ENCODE measurements at regions not wholly inside any gene's neighbourhood (a gene's known extent, or its start where the extent isn't known, plus 50 kb on each side); places are given as distances from the start of the nearest gene placed in this dataset.

- Histone ChIP-seq H3K27ac (ENCODE audit: poor library complexity, severe bottlenecking) (no peak overlapping the region), H3K4me1 (ENCODE audit: insufficient read depth, poor library complexity, severe bottlenecking) (no peaks in the 10 kb centered on the region), H3K27me3 (ENCODE audit: insufficient read depth, poor library complexity, severe bottlenecking) (no peaks in the 10 kb centered on the region), H3K9me3 (ENCODE audit: severe bottlenecking) (no peaks in the 10 kb centered on the region), H3K4me3 (ENCODE audit: severe bottlenecking) (no peak overlapping the region), H3K36me3 (ENCODE audit: low read depth) (no peaks in the 10 kb centered on the region)
- TF ChIP-seq CTCF (IDR thresholded peaks at IDR 0.05; ENCODE audit: poor library complexity, severe bottlenecking): no peak
- ATAC-seq (ENCODE audit: low read depth) (peak; percentile 55; the same call in 1 of the 3 replicates), DNase-seq (ENCODE audit: low spot score) (no peak)
These were observed 104.4 kb upstream of the PHYHIPL start for GRCh38 chr10:59072038-59072437.

GRCh38 chr10:59073456-59074053 is 102.9 kb upstream of the PHYHIPL start:
- H3K4me1 ChIP-seq (ENCODE audit: insufficient read depth, poor library complexity, severe bottlenecking): no peaks in the 10 kb centered on the region
- no peak overlapping the region for H3K27ac ChIP-seq (ENCODE audit: poor library complexity, severe bottlenecking)
- DNase-seq (ENCODE audit: low spot score) (no peak), ATAC-seq (ENCODE audit: low read depth) (no peak)
- H3K27me3 ChIP-seq (ENCODE audit: insufficient read depth, poor library complexity, severe bottlenecking): no peaks in the 10 kb centered on the region
- no peaks in the 10 kb centered on the region for H3K9me3 ChIP-seq (ENCODE audit: severe bottlenecking)
- TF ChIP-seq CTCF (IDR thresholded peaks at IDR 0.05; ENCODE audit: poor library complexity, severe bottlenecking): no peak
- H3K36me3 ChIP-seq (ENCODE audit: low read depth): no peaks in the 10 kb centered on the region
- H3K4me3 ChIP-seq (ENCODE audit: severe bottlenecking): no peak overlapping the region

- TF ChIP-seq CTCF (IDR thresholded peaks at IDR 0.05; ENCODE audit: poor library complexity, severe bottlenecking): no peak
- H3K4me1 ChIP-seq (ENCODE audit: insufficient read depth, poor library complexity, severe bottlenecking): peaks cover 10% of the 10 kb centered on the region
- H3K36me3 ChIP-seq (ENCODE audit: low read depth): no peaks in the 10 kb centered on the region
- no peaks in the 10 kb centered on the region for H3K27me3 ChIP-seq (ENCODE audit: insufficient read depth, poor library complexity, severe bottlenecking)
- DNase-seq (ENCODE audit: low spot score) (no peak), ATAC-seq (ENCODE audit: low read depth) (no peak)
- H3K9me3 ChIP-seq (ENCODE audit: severe bottlenecking): no peaks in the 10 kb centered on the region
- H3K27ac ChIP-seq (ENCODE audit: poor library complexity, severe bottlenecking): no peak overlapping the region
- no peak overlapping the region for H3K4me3 ChIP-seq (ENCODE audit: severe bottlenecking)
These were observed 100.9 kb upstream of the PHYHIPL start for GRCh38 chr10:59075576-59075975.

- TF ChIP-seq CTCF (IDR thresholded peaks at IDR 0.05; ENCODE audit: poor library complexity, severe bottlenecking): no peak
- no peak overlapping the region for H3K4me3 ChIP-seq (ENCODE audit: severe bottlenecking)
- no peaks in the 10 kb centered on the region for H3K36me3 ChIP-seq (ENCODE audit: low read depth)
- ATAC-seq (ENCODE audit: low read depth): no peak
- H3K4me1 ChIP-seq (ENCODE audit: insufficient read depth, poor library complexity, severe bottlenecking): peaks cover 10% of the 10 kb centered on the region
- no peaks in the 10 kb centered on the region for H3K27me3 ChIP-seq (ENCODE audit: insufficient read depth, poor library complexity, severe bottlenecking)
- no peak for DNase-seq (ENCODE audit: low spot score)
- no peaks in the 10 kb centered on the region for H3K9me3 ChIP-seq (ENCODE audit: severe bottlenecking)
- H3K27ac ChIP-seq (ENCODE audit: poor library complexity, severe bottlenecking): no peak overlapping the region
These were observed 98.6 kb upstream of the PHYHIPL start for GRCh38 chr10:59077855-59078254.

GRCh38 chr10:59078978-59079377 is 97.5 kb upstream of the PHYHIPL start:
- Histone ChIP-seq H3K27me3 (ENCODE audit: insufficient read depth, poor library complexity, severe bottlenecking) (no peaks in the 10 kb centered on the region), H3K36me3 (ENCODE audit: low read depth) (no peaks in the 10 kb centered on the region), H3K4me1 (ENCODE audit: insufficient read depth, poor library complexity, severe bottlenecking) (peaks cover 10% of the 10 kb centered on the region), H3K4me3 (ENCODE audit: severe bottlenecking) (no peak overlapping the region), H3K9me3 (ENCODE audit: severe bottlenecking) (no peaks in the 10 kb centered on the region), H3K27ac (ENCODE audit: poor library complexity, severe bottlenecking) (no peak overlapping the region)
- TF ChIP-seq CTCF (IDR thresholded peaks at IDR 0.05; ENCODE audit: poor library complexity, severe bottlenecking): no peak
- ATAC-seq (ENCODE audit: low read depth) (no peak), DNase-seq (ENCODE audit: low spot score) (no peak)
